ENCODE measurements at regions not wholly inside any gene's neighbourhood (a gene's known extent, or its start where the extent isn't known, plus 50 kb on each side); places are given as distances from the start of the nearest gene placed in this dataset.

GRCh38 chr12:24746006-24746671 is 202.8 kb downstream of the BCAT1 start:
- no peak overlapping the region for H3K9ac ChIP-seq (ENCODE audit: low read length)
- TF ChIP-seq EZH2phosphoT487 (conservative IDR thresholded peaks at IDR 0.05; ENCODE audit: low read length) (no peak), CTCF (IDR thresholded peaks at IDR 0.05; ENCODE audit: insufficient read depth, low read length, poor library complexity, severe bottlenecking) (no peak)
- H3F3A ChIP-seq (ENCODE audit: insufficient read depth) = no peaks in the 10 kb centered on the region

DNA sequence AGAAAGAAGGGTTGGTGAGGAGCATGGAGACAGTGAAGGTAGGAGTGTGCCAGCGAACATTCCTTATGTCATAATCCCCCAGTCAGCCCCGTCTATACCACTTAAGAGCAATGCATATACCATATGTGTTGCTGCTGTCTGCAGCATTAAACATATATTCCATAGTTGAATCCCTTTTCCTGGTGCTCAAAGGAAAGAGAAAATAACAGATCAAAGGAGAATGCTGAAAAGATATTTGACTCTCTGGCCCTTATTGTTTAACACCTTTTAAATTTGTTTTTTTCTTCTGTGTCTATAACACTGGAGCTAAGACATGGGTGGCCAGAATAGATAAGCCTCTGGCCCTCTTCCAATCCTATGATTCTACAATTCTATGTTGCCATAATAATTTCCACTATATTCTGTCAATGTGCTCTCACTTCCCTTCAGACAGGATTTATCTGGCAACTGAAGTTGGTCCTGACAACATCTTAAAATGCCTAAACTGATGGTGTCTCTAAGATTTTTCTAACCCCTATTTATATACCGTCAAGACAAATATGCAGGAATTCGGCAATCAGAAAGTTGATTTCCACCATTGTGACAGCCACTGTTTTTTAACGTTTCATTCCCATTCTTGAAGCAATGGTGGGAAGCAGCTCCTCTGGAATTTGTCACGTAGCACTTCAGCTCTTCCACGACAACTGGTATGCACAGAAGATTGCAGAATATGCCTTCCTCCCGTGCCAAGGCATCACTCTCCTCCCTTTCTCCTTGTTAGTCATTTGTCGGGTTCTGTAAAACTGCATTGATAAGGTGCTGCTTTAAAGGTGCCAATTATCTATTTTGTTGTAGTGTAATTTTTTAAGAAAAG is 204.7 kb downstream of the BCAT1 start:
- H3K4me3 ChIP-seq (ENCODE audit: insufficient read depth, low read length, poor library complexity, severe bottlenecking) = no peak overlapping the region
- H3K9me3 ChIP-seq (ENCODE audit: insufficient read depth, low read length) = no peaks in the 10 kb centered on the region
- no peak overlapping the region for H3K9ac ChIP-seq (ENCODE audit: low read length)
- H3K27me3 ChIP-seq (ENCODE audit: low read length) = no peaks in the 10 kb centered on the region
- H3K36me3 ChIP-seq (ENCODE audit: low read length) = no peaks in the 10 kb centered on the region
- no peaks in the 10 kb centered on the region for H3K79me2 ChIP-seq (ENCODE audit: insufficient read depth, low read length)
- TF ChIP-seq EZH2phosphoT487 (conservative IDR thresholded peaks at IDR 0.05; ENCODE audit: low read length) (no peak), CTCF (IDR thresholded peaks at IDR 0.05; ENCODE audit: insufficient read depth, low read length, poor library complexity, severe bottlenecking) (no peak)
- no peaks in the 10 kb centered on the region for H3K9me2 ChIP-seq (replicated peaks; ENCODE audit: insufficient read depth, low read length)
- no peak overlapping the region for H3K4me2 ChIP-seq (ENCODE audit: low read depth, low read length, poor library complexity, severe bottlenecking)
- no peaks in the 10 kb centered on the region for H3F3A ChIP-seq (ENCODE audit: insufficient read depth)
- no peak overlapping the region for H2AFZ ChIP-seq (ENCODE audit: low read depth, low read length, severe bottlenecking)
- no peak overlapping the region for H3K27ac ChIP-seq (ENCODE audit: low read depth, low read length)
- no peaks in the 10 kb centered on the region for H4K20me1 ChIP-seq (ENCODE audit: low read depth, low read length)

More at GRCh38 chr12:24746006-24746671, 202.8 kb downstream of the BCAT1 start:
- Histone ChIP-seq H3K27me3 (ENCODE audit: low read length) (no peaks in the 10 kb centered on the region), H3K4me3 (ENCODE audit: insufficient read depth, low read length, poor library complexity, severe bottlenecking) (no peak overlapping the region), H3K9me3 (ENCODE audit: insufficient read depth, low read length) (no peaks in the 10 kb centered on the region), H3K9me2 (replicated peaks; ENCODE audit: insufficient read depth, low read length) (no peaks in the 10 kb centered on the region), H2AFZ (ENCODE audit: low read depth, low read length, severe bottlenecking) (no peak overlapping the region), H4K20me1 (ENCODE audit: low read depth, low read length) (no peaks in the 10 kb centered on the region), H3K79me2 (ENCODE audit: insufficient read depth, low read length) (no peaks in the 10 kb centered on the region), H3K36me3 (ENCODE audit: low read length) (no peaks in the 10 kb centered on the region), H3K4me2 (ENCODE audit: low read depth, low read length, poor library complexity, severe bottlenecking) (no peak overlapping the region), H3K27ac (ENCODE audit: low read depth, low read length) (no peak overlapping the region)

DNA sequence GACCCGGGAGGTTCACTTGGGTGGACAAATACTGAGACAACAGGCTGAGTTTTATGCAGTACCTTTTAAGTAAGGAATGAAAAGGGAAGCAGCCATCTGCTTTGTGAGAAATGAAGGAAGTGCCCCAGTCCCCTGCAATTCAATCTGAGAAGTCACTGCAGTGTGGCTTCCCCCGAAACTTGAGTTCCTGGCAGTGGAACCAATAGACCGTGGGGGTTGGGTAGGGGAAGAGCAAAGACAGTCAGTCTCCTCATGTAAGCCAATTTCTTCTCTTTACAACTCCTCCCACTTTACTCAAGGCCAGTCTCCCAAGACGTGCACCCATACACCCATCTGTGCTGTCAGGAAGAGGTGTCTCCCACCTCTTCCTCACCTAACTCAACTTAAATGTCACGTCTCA is 206.5 kb downstream of the BCAT1 start:
- Histone ChIP-seq H3K9ac (ENCODE audit: low read length) (no peak overlapping the region), H3K79me2 (ENCODE audit: insufficient read depth, low read length) (no peaks in the 10 kb centered on the region), H4K20me1 (ENCODE audit: low read depth, low read length) (no peaks in the 10 kb centered on the region), H3F3A (ENCODE audit: insufficient read depth) (no peaks in the 10 kb centered on the region), H3K36me3 (ENCODE audit: low read length) (no peaks in the 10 kb centered on the region), H3K27ac (ENCODE audit: low read depth, low read length) (no peak overlapping the region), H3K4me3 (ENCODE audit: insufficient read depth, low read length, poor library complexity, severe bottlenecking) (no peak overlapping the region), H3K4me2 (ENCODE audit: low read depth, low read length, poor library complexity, severe bottlenecking) (no peak overlapping the region), H2AFZ (ENCODE audit: low read depth, low read length, severe bottlenecking) (no peak overlapping the region), H3K9me2 (replicated peaks; ENCODE audit: insufficient read depth, low read length) (no peaks in the 10 kb centered on the region), H3K27me3 (ENCODE audit: low read length) (no peaks in the 10 kb centered on the region), H3K9me3 (ENCODE audit: insufficient read depth, low read length) (no peaks in the 10 kb centered on the region)
- TF ChIP-seq EZH2phosphoT487 (conservative IDR thresholded peaks at IDR 0.05; ENCODE audit: low read length) (no peak), CTCF (IDR thresholded peaks at IDR 0.05; ENCODE audit: insufficient read depth, low read length, poor library complexity, severe bottlenecking) (no peak)
